GM21576 (cell line): ENCODE measurements at regions not wholly inside any gene's neighbourhood (a gene's known extent, or its start where the extent isn't known, plus 50 kb on each side); places are given as distances from the start of the nearest gene placed in this dataset.
A peak's percentile ranks its signal among the peaks of the same experiment; 100 is the strongest.

Source experiments
- ATAC-seq: cut with Tn5 transposase; IDR thresholded peaks from one replicate; pipeline ENCODE4 v1.9.1; 2021; ENCODE audit warnings: mild to moderate bottlenecking, moderate library complexity; ENCODE audit not compliant: unreplicated experiment

- ATAC-seq: no peak
Measured at GRCh38 chr2:41806286-41806685, 241.5 kb upstream of the PKDCC start.

GRCh38 chr2:41821167-41821566, 226.7 kb upstream of the PKDCC start:
- no peak for ATAC-seq

- no peak for ATAC-seq
Measured at GRCh38 chr2:41826921-41827320, 220.9 kb upstream of the PKDCC start.

GRCh38 chr2:41827354-41827971, 220.4 kb upstream of the PKDCC start:
- ATAC-seq: no peak

GRCh38 chr2:41828052-41828643, 219.7 kb upstream of the PKDCC start:
- ATAC-seq: no peak

GRCh38 chr2:41829052-41829451, 218.8 kb upstream of the PKDCC start:
- ATAC-seq: no peak

GRCh38 chr2:41830600-41830999, 217.2 kb upstream of the PKDCC start:
- no peak for ATAC-seq

GRCh38 chr2:41832218-41832617, 215.6 kb upstream of the PKDCC start:
- no peak for ATAC-seq

GRCh38 chr2:41835401-41835800, 212.4 kb upstream of the PKDCC start:
- ATAC-seq: no peak

- no peak for ATAC-seq
Measured at GRCh38 chr2:41836948-41837347, 210.9 kb upstream of the PKDCC start.

- no peak for ATAC-seq
Measured at GRCh38 chr2:41837610-41838009, 210.2 kb upstream of the PKDCC start.

GRCh38 chr2:41840702-41841551, 206.9 kb upstream of the PKDCC start:
- ATAC-seq: peak; percentile 100

GRCh38 chr2:41846962-41847361, 200.9 kb upstream of the PKDCC start:
- ATAC-seq: no peak

- no peak for ATAC-seq
Measured at GRCh38 chr2:41847744-41848441, 199.9 kb upstream of the PKDCC start.

- ATAC-seq: no peak
Measured at GRCh38 chr2:41851554-41851953, 196.3 kb upstream of the PKDCC start.

GRCh38 chr2:41853427-41854191, 194.2 kb upstream of the PKDCC start:
- no peak for ATAC-seq

- ATAC-seq: no peak
Measured at GRCh38 chr2:41854227-41854626, 193.6 kb upstream of the PKDCC start.

- no peak for ATAC-seq
Measured at GRCh38 chr2:41856946-41857345, 190.9 kb upstream of the PKDCC start.

GRCh38 chr2:41859615-41860514, 188.0 kb upstream of the PKDCC start:
- ATAC-seq: no peak

- ATAC-seq: no peak
Measured at GRCh38 chr2:41863062-41863461, 184.8 kb upstream of the PKDCC start.
